HepG2 (cell line): ENCODE measurements at regions not wholly inside any gene's neighbourhood (a gene's known extent, or its start where the extent isn't known, plus 50 kb on each side); places are given as distances from the start of the nearest gene placed in this dataset.
A peak's percentile ranks its signal among the peaks of the same experiment; 100 is the strongest.

Experiments
- ARNT2 ChIP-seq: sonication (generic); formaldehyde crosslinking; IDR thresholded peaks from 2 replicates; pipeline ENCODE4 v1.8.0; 2022; ENCODE audit warnings: mild to moderate bottlenecking, low read depth, missing genetic modification reagents, moderate library complexity
- CEBPZ ChIP-seq: IDR thresholded peaks from 2 replicates; pipeline ENCODE4 v1.6.1; 2012; ENCODE audit warnings: low read length, improper control_type of control experiment
- ELF3 ChIP-seq: IDR thresholded peaks from 2 replicates; pipeline ENCODE4 v1.6.1; 2016; ENCODE audit warnings: missing genetic modification reagents, missing compliant biosample characterization
- EZH2 ChIP-seq: conservative IDR thresholded peaks from 2 replicates; pipeline ENCODE4 v1.6.1; 2012; ENCODE audit warnings: mild to moderate bottlenecking, low read depth, low read length, moderate library complexity
- GTF3A ChIP-seq: sonication (generic); formaldehyde crosslinking; conservative IDR thresholded peaks from 2 replicates; pipeline ENCODE4 v1.4.0; 2020; ENCODE audit warnings: mild to moderate bottlenecking, missing genetic modification reagents
- HIVEP1 ChIP-seq: sonication (generic); formaldehyde crosslinking; IDR thresholded peaks from 2 replicates; pipeline ENCODE4 v1.4.0; 2020; ENCODE audit warnings: mild to moderate bottlenecking, missing genetic modification reagents
- KMT2B ChIP-seq: IDR thresholded peaks from 2 replicates; pipeline ENCODE4 v1.6.1; 2016; ENCODE audit warnings: missing genetic modification reagents, missing compliant biosample characterization
- MXI1 ChIP-seq: IDR thresholded peaks from 3 replicates; pipeline ENCODE4 v1.6.1; 2012; ENCODE audit warnings: low read depth, low read length, inconsistent platforms, borderline replicate concordance
- MYPOP ChIP-seq: sonication (generic); formaldehyde crosslinking; IDR thresholded peaks from 2 replicates; pipeline ENCODE4 v1.8.1; 2023; ENCODE audit warnings: mild to moderate bottlenecking, moderate library complexity, missing genetic modification reagents
- NCOA1 ChIP-seq: sonication (generic); formaldehyde crosslinking; IDR thresholded peaks from 2 replicates; pipeline ENCODE4 v1.9.0; 2021; ENCODE audit warnings: missing genetic modification reagents
- NR2F1 ChIP-seq, 2 experiments: fragments of 450-650 bp in 1 of 2; formaldehyde crosslinking in 1 of 2; IDR thresholded peaks; 2 replicates each; pipeline versions ENCODE4 v1.5.0 to v1.6.1; 2016 to 2020; ENCODE audit warnings: mild to moderate bottlenecking in 1 of 2, missing compliant biosample characterization in 1 of 2, missing genetic modification reagents in 1 of 2, moderate library complexity in 1 of 2
- ONECUT2 ChIP-seq: sonication (generic); formaldehyde crosslinking; IDR thresholded peaks from 2 replicates; pipeline ENCODE4 v1.4.0; 2020; ENCODE audit warnings: missing genetic modification reagents
- SMAD9 ChIP-seq: sonication (generic); formaldehyde crosslinking; IDR thresholded peaks from 2 replicates; pipeline ENCODE4 v1.5.1; 2020; ENCODE audit warnings: mild to moderate bottlenecking, missing genetic modification reagents
- SNRNP70 ChIP-seq: fragments of 200-400 bp; formaldehyde crosslinking; IDR thresholded peaks from 2 replicates; pipeline ENCODE4 v1.6.1; 2017; ENCODE audit warnings: mild to moderate bottlenecking, low read depth, low read length, moderate library complexity
- TOPORS ChIP-seq: sonication (generic); formaldehyde crosslinking; IDR thresholded peaks from 2 replicates; pipeline ENCODE4 v1.8.0; 2023; ENCODE audit warnings: mild to moderate bottlenecking, missing genetic modification reagents
- ZFX ChIP-seq: sonication (generic); formaldehyde crosslinking; IDR thresholded peaks from 2 replicates; pipeline ENCODE4 v1.4.0; 2020; ENCODE audit warnings: mild to moderate bottlenecking, low read depth, missing genetic modification reagents, moderate library complexity
- ZKSCAN1 ChIP-seq: fragments of 150-350 bp; IDR thresholded peaks from 2 replicates; pipeline ENCODE4 v1.6.1; 2014; ENCODE audit warnings: low read length
- ZNF224 ChIP-seq: sonication (generic); formaldehyde crosslinking; IDR thresholded peaks from 2 replicates; pipeline ENCODE4 v1.5.0; 2020; ENCODE audit warnings: mild to moderate bottlenecking, missing genetic modification reagents
- ZNF274 ChIP-seq: sonication (generic); formaldehyde crosslinking; IDR thresholded peaks from 2 replicates; pipeline ENCODE4 v1.5.1; 2020; ENCODE audit warnings: mild to moderate bottlenecking, missing genetic modification reagents
- ZNF280D ChIP-seq: sonication (generic); formaldehyde crosslinking; IDR thresholded peaks from 2 replicates; pipeline ENCODE4 v1.5.1; 2020; ENCODE audit warnings: mild to moderate bottlenecking, missing genetic modification reagents
- ZNF329 ChIP-seq: sonication (generic); formaldehyde crosslinking; IDR thresholded peaks from 2 replicates; pipeline ENCODE4 v1.9.0; 2021; ENCODE audit warnings: low read depth, mild to moderate bottlenecking, missing genetic modification reagents
- ZNF367 ChIP-seq: sonication (generic); formaldehyde crosslinking; IDR thresholded peaks from 2 replicates; pipeline ENCODE4 v1.4.0; 2020; ENCODE audit warnings: missing genetic modification reagents, borderline replicate concordance
- ZNF644 ChIP-seq: IDR thresholded peaks from 2 replicates; pipeline ENCODE4 v1.6.1; 2016; ENCODE audit warnings: low read depth
- ZNF737 ChIP-seq: sonication (generic); formaldehyde crosslinking; IDR thresholded peaks from 2 replicates; pipeline ENCODE4 v1.5.0; 2020; ENCODE audit warnings: missing genetic modification reagents, mild to moderate bottlenecking, borderline replicate concordance
- ZNF782 ChIP-seq: sonication (generic); formaldehyde crosslinking; IDR thresholded peaks from 2 replicates; pipeline ENCODE4 v1.4.0; 2020; ENCODE audit warnings: missing genetic modification reagents, mild to moderate bottlenecking, borderline replicate concordance
- ZNF891 ChIP-seq: sonication (generic); formaldehyde crosslinking; IDR thresholded peaks from 2 replicates; pipeline ENCODE4 v1.5.0; 2020; ENCODE audit warnings: mild to moderate bottlenecking, missing genetic modification reagents

- peak; percentile 41; the same call in 1 of the 2 replicates for TF ChIP-seq MYPOP (CRISPR knock-in tag)
- no peak for TF ChIP-seq ARNT2 (CRISPR knock-in tag)
- TF ChIP-seq ZNF274: no peak
- peak; percentile 83 for TF ChIP-seq ELF3 (CRISPR knock-in tag)
- no peak for TF ChIP-seq ZNF367 (CRISPR knock-in tag)
- no peak for TF ChIP-seq TOPORS
- TF ChIP-seq ZNF782: no peak
- TF ChIP-seq MXI1: no peak; the same call in 2 of the 3 replicates
- peak; percentile 66 to 96; a peak in 3 of 4 replicates for TF ChIP-seq NR2F1 (CRISPR knock-in tag; IDR thresholded peaks at IDR 0.05)
- TF ChIP-seq KMT2B (CRISPR knock-in tag): no peak
- TF ChIP-seq ZFX: no peak
- no peak for TF ChIP-seq EZH2
- TF ChIP-seq ONECUT2 (CRISPR knock-in tag): no peak
- TF ChIP-seq NCOA1 (CRISPR knock-in tag): no peak
- TF ChIP-seq ZNF224 (CRISPR knock-in tag): no peak
- no peak for TF ChIP-seq SNRNP70
- TF ChIP-seq ZKSCAN1: no peak
- TF ChIP-seq ZNF280D (CRISPR knock-in tag): no peak
- no peak for TF ChIP-seq HIVEP1 (CRISPR knock-in tag)
- no peak for TF ChIP-seq GTF3A (CRISPR knock-in tag)
- no peak for TF ChIP-seq ZNF644 (CRISPR knock-in tag)
- no peak for TF ChIP-seq ZNF329 (CRISPR knock-in tag)
- TF ChIP-seq ZNF891 (CRISPR knock-in tag): no peak
- TF ChIP-seq SMAD9 (CRISPR knock-in tag): no peak
- TF ChIP-seq ZNF737: no peak
- no peak for TF ChIP-seq CEBPZ
These were observed 139.4 kb downstream of the RPLP1 start (continued) for GRCh38 chr15:69591905-69592508.
